ENCODE measurements at regions not wholly inside any gene's neighbourhood (a gene's known extent, or its start where the extent isn't known, plus 50 kb on each side); places are given as distances from the start of the nearest gene placed in this dataset.

- Histone ChIP-seq H3K23ac (ENCODE audit: insufficient read length, low read depth, low read length) (no peak overlapping the region), H3K27me3 (ENCODE audit: insufficient read depth, low read length) (no peaks in the 10 kb centered on the region), H3T11ph (ENCODE audit: low read length) (no peak overlapping the region), H3K79me2 (ENCODE audit: insufficient read depth, low read length) (no peaks in the 10 kb centered on the region), H3K9ac (ENCODE audit: extremely low read depth, insufficient read length, low read length) (no peak overlapping the region), H3K4me2 (ENCODE audit: insufficient read depth, insufficient read length, low read length) (no peak overlapping the region), H3K14ac (ENCODE audit: insufficient read depth, low read length) (no peak overlapping the region), H3K79me1 (ENCODE audit: insufficient read depth, low read depth, low read length, poor library complexity, severe bottlenecking) (no peaks in the 10 kb centered on the region), H3K23me2 (ENCODE audit: insufficient read length, low read depth, low read length, poor library complexity, severe bottlenecking) (no peaks in the 10 kb centered on the region), H2BK15ac (ENCODE audit: low read depth, low read length) (no peak overlapping the region), H4K91ac (ENCODE audit: insufficient read length, low read depth, low read length) (no peak overlapping the region), H3K9me3 (ENCODE audit: control insufficient read depth, low read depth, low read length) (no peaks in the 10 kb centered on the region), H3K27ac (ENCODE audit: insufficient read length, low read depth, low read length) (no peak overlapping the region), H3K4ac (ENCODE audit: low read depth, low read length) (no peak overlapping the region), H2BK5ac (ENCODE audit: insufficient read length, low read length) (no peak overlapping the region), H4K20me1 (ENCODE audit: control insufficient read depth, insufficient read depth, insufficient read length) (no peaks in the 10 kb centered on the region), H2AK5ac (ENCODE audit: insufficient read length, low read length) (no peak overlapping the region), H4K8ac (replicated peaks; ENCODE audit: insufficient read length, low read depth, low read length) (no peak overlapping the region), H2BK20ac (ENCODE audit: low read depth, low read length, poor library complexity, severe bottlenecking) (no peak overlapping the region), H2BK120ac (ENCODE audit: low read depth, low read length, poor library complexity, severe bottlenecking) (no peak overlapping the region), H3K4me1 (ENCODE audit: insufficient read depth, low read length) (no peaks in the 10 kb centered on the region), H4K5ac (ENCODE audit: insufficient read length, low read depth, low read length) (no peak overlapping the region), H2BK12ac (ENCODE audit: insufficient read length, low read depth, low read length) (no peak overlapping the region), H3K56ac (ENCODE audit: insufficient read length, low read depth, low read length) (no peak overlapping the region), H3K18ac (ENCODE audit: insufficient read length, low read depth, low read length) (no peak overlapping the region), H2AFZ (ENCODE audit: low read length) (no peak overlapping the region)
- no peaks in the 10 kb centered on the region for H3K27me3 Mint-ChIP-seq (ENCODE audit: low read depth)
- H3K4me1 Mint-ChIP-seq = peaks cover 0 to 2% of the 10 kb centered on the region in 2 experiments; a peak in 1 of 4 replicates
- H3K9me3 Mint-ChIP-seq = no peaks in the 10 kb centered on the region
- H3K4me3 Mint-ChIP-seq = no peak overlapping the region
- no peak for TF ChIP-seq CTCF (conservative IDR thresholded peaks at IDR 0.05)
- no peak overlapping the region for H3K27ac Mint-ChIP-seq
- H3K36me3 Mint-ChIP-seq (ENCODE audit: insufficient read depth in 1 of 3, low read depth in 3 of 3) = no peaks in the 10 kb centered on the region
- no peak for DNase-seq
- no CpG with 5 or more reads among the region's 1 CpG for WGBS (ENCODE audit: extremely low coverage, insufficient read length, low lambda C conversion rate)
Observed at GRCh38 chr3:74074700-74075099, 450.0 kb upstream of the PDZRN3 start.

Measured in H9 (cell line).